HG03439 (cell line): ENCODE measurements at regions not wholly inside any gene's neighbourhood (a gene's known extent, or its start where the extent isn't known, plus 50 kb on each side); places are given as distances from the start of the nearest gene placed in this dataset.
"Not testable (repeated sequence)": the region's sequence is repeated elsewhere in the genome, so short reads cannot be mapped to it uniquely, and the experiment has no call there.

Experiments used
- ATAC-seq: cut with Tn5 transposase; IDR thresholded peaks from one replicate; pipeline ENCODE4 v1.9.1; 2021; ENCODE audit warnings: mild to moderate bottlenecking, moderate library complexity; ENCODE audit not compliant: unreplicated experiment

DNA sequence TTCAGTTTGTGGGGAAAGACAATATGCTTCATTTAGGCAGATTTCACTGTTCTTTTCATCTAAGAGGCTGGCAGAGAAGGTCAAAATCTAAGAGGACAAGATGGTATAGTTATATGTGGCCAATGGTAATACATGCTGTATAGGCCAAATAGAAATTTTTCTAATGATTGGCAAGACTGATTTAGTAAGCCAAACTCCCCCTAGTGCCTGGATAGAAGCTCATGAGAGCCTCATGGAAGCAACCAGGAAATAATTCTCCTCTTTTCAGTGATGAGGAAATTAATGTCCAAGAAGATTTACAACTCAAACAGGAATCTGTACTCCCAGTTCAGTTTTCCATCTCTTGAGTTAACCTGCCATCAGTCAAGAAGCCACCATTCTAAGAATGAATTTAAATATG, 253.6 kb upstream of the PHF14 start:
- no peak for ATAC-seq

DNA sequence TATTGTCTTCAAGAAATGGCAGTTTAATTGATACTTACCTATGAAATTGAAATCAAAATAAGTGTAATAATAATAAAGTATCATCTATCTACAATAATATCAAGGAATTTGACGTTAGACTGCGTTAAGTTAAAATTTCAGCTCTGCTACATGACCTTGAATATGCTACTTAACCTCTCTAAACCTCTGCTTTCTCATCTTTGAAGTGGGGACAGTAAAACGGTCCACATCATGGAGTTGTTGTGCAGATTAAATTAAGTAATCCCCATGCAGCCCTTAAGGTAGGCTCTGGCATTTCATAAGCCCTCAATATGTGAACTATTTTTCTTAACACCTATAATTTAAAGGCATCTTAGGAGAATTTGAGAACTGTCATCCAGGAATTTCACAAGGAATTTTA, 252.4 kb upstream of the PHF14 start:
- ATAC-seq: no peak

DNA sequence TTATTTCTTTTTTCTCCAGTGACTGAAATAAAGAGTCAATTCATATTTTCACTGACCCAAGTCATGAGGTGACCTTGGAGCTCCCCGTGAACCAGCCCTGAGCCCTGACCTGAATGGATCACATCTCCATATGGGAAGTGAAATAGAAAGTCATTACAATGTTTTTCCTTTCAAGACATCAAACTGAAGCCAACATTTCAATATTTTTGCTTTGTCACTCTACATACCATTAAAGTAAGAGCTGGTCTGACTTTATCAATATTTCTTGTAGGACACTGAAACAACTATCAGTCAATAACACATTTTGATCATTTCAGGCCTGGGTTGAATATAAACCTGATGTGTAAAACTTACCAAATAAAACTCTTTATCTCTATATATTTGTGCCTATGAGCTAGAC, 249.8 kb upstream of the PHF14 start:
- no peak for ATAC-seq

DNA sequence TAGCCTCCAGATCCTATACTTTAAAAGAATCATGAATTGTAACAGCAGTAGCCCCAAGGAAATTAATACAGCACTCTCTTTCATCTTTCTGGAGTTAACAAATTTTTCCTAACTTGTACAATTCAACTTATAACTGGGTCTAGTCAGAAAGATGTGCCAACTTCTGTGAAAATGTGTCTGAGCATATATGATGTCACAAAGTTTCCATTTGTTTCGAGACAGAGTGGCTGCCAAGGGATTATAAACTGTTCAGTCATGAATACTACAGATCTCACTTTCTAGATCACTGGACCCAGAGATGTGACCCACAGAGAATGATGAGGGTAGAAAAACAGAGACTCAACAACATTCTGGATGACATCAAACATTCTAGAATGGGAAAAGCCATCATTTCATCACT, 249.2 kb upstream of the PHF14 start:
- no peak for ATAC-seq

DNA sequence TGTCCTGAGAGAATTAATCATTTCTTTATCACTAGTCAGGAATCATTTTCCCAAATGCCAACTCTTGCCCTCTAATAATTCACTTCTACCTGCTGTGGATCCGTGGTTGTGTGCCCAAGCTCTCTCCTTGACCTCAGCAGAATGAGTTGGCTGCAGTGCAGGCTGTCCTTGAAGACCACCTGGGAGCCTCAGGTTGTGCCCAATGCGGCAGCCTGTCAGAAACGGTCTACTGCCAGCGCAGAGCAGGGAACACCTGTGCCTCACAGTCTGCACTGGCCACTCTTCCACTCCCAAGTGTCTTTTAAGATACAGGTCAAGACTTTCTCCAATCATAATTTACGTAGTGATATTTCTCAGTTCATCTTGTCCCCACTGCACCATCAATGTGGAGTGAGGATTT, 246.0 kb upstream of the PHF14 start:
- ATAC-seq: no peak

DNA sequence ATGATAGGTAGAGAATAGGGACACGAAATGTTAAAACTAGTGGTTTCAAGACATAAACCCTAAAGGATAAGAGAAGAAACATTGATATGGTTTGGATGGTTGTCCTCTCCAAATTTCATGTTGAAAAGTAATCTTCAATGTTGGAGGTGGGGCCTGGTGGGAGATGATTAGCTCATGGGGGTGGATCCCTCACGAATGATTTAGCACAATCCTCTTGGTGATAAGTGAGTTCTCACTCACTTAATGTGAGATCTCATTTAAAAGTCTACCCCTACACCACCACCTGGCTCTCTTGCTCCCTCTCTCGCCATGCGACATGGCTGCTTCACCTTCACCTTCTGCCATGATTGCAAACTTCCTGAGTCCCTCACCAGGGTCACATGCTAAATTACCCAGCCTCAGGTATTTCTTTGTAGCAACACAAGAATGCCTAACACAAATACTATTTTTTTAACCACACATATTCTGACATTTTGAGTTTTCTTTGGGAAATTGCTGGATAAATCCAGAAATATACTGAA, 242.4 kb upstream of the PHF14 start:
- ATAC-seq: no peak

DNA sequence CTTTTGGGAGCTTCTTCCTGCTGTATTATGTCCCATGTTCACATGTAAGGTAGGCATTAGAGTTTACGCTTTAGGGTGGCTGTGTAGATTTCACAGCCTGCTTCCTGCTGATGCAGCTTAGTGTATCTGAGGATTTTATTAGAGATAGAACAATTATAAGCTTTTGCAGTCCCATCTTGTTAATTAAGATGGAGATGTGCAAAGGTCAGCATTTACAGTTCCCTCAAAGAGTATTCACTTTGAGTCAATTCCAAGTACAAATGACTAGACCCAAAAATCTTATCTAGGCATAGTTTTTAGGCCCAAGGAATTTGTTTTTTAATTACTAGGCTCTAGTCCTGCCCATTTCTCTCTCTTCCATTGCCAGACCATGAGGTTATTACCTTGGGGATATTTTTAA, 239.9 kb upstream of the PHF14 start:
- no peak for ATAC-seq

DNA sequence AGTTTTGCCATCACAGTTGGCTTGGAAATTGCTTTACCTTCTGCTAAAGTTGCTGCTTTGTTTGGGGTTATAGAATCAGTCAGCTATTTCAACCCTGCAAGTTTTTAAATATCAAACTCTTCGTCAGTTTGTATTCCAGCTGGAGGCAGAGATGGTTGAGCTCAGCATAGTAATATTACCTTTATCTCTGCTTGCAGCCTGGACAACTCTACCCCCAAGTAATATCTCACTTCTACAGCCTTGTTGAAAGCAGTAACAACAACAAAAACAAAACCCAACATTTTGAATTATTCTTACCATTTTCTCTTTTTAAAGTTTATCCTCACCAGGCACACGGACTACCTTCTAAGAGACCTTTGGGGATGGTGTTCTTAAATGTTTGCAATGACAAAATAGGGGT, 239.1 kb upstream of the PHF14 start:
- no peak for ATAC-seq

DNA sequence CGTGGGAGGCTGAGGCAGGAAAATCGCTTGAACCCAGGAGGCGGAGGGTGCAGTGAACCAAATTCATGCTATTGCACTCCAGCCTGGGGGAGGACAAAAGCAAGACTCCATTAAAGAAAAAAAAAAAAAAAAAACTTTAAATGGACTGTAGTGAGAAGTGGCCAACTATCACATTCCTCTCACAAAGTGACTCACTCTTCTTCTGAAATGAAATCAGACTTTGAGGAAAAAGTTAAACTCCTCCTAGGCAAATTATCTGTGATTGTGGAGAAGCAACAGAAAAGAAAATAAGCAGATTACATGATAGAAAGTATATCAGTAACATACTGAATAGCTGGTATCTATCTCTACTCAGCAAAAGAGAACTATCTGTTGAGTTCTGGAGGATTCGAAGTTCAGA, 234.3 kb upstream of the PHF14 start:
- ATAC-seq: no peak

DNA sequence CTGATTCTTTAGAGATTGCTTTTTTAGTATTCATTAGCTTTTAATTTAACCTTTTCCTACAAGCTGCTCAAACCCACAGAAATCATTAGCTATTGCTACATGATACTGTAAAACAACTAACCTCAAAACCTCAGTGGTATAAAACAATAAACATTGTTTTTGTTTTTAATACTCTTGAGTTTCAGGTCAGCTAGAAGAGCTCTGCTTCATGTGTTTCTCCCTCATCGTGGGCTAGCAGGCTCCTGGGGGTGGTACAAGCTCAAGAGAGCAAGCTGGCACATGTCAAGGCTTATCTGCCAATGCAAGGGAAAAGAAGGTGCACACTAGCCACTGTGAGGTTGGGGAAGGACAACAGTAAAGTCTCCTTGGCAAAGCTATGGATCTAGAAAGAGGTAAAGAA, 232.9 kb upstream of the PHF14 start:
- ATAC-seq: no peak

DNA sequence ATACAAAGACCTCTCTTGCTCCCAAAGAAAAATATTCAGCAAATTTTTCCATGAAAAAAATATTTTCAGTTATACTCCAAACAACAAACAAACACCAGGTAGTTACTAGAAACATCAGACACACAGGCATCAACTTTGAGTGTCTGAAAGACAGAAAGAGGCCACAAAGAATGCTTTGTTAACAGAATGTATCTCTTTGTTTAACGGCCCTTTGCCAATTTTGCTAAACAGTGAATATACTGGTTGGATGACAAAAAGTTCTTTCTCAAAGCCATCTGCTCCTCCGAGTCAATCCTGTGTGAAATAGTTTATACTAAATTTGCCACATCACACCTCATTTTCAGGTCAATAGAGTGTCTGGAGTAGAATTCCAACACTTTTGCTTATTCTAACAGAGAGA, 216.7 kb upstream of the PHF14 start:
- no peak for ATAC-seq

DNA sequence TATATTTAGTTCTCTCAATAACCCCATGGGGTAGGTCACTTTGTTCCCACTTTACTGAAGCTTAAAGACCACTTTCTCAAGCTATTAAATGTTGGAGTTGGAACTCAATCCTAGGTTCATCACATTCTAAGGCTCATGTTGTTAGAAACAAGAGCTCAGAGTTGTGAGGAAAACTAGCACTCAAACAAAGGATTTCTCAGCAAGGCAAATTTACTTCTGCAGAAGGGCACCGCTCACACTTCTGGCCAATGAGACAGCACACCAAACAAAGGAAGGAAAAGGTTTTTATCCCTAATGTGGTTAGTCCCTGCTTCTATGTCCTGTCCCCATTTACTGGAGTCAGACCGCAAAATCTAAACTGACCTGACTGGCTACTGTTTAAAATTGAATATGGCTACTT, 214.6 kb upstream of the PHF14 start:
- ATAC-seq: no peak

DNA sequence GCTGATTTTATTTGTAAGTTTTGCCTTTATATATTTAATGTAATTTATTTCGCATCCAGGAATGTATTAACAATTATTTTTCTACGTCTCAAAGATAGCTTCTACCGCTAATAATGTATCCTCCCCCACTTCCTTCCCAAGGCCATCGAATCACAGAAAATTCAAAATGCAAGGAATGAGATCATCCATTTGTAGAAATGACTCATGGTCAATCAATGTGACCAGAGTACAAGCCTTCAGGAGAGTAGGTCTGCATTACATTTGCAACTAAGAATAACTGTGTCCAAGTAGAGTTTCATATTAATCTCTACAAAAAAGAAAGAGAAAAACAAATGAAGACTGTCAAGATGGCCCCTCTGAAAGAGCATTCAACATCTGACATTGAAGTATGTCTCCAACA, 205.9 kb upstream of the PHF14 start:
- no peak for ATAC-seq

DNA sequence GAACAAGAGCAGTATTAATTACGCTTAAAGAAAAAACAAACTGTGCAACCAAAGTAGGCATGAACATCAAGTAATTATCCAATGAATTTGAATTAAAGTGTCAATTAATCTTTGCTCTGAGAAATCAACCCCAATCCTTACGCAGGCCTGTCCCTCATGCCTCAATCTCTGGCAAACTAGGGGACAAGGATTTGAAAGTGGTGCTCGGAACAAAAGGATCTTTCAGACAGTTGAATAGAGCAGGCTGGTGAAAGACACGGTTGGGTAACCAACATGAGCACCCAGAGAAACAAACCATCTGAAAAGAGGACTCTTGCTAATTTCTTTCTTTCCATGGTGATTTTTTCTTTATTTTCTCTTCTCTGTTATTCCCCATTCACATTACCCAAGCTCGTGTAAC, 203.5 kb upstream of the PHF14 start:
- no peak for ATAC-seq

DNA sequence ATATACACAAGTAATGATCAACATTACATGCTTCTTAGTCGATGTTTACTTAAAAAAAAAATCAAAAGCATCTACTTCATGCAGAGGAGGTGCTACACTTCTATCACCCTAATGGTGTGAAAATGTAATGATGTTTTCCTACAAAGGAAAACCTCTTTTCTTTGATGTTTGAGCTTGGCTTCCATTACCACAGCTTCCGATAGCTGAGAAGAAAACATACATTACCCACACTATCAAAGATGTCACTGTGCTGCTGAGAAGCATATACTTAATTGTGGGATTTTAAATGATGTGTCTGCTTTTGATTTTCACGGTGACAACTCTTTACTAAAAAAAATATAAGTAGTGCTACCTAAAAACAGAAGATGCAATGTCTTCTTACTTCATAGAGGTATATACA, 200.2 kb upstream of the PHF14 start:
- no peak for ATAC-seq

DNA sequence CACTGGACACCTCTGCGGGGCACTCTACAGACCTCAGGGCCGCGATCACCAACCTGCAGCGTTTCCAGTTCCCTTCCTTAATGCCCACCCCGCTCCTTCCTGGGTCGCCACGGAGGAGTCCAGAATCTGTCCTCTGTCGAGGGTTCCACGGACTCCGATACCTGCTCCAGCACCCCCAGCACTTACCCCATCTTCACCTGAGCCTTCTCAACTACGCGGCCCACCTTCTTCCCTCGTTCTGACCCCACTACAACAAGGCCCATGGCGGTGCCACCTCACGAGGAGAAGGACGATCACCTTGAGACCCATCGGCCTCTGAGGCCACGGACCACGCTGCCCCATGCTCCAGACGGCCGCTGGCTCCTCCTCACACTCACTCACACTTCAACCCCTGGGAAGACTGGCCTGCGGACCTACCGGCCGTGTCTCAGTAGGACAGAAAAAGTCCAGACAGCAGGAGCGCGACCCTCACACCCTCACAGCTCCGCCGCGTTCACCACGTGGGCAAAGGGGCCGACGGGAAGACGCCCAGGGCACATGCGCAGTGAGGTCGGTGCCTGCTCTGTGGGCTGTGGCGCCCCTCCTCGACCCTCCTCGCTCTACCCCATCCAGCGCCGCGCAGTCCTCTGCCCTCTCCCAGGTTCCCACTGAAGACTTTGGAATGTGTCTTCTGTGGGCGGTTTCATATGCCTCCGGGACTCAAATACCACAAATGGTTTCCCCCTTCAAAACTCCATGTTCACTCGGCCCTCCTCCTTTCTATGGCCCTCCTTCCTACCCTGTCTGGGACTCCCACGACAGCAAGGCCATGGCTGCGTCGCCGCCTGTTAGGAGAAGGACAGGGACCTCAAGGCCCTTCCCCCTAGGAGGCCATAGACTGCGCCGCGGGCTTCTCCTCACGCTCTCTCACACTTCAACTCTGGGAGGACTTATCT, 193.9 kb upstream of the PHF14 start:
- ATAC-seq: no peak

DNA sequence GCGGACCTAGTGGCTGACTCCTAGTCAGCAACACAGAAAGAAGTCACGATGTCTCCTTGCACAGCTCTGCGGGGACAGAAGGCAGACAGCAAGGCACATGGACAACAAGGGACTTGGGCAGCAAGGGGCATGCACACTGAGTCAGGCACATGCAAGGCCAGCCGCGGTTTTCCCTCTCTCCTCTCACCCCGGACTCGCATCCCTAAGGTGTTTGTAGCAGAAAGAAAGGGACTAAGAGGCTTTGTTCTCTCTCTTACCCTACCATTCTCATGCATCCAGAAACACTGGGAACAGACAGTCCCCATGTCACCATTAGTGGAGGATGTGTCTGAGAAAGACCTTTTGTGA, 193.3 kb upstream of the PHF14 start:
- ATAC-seq: no peak

DNA sequence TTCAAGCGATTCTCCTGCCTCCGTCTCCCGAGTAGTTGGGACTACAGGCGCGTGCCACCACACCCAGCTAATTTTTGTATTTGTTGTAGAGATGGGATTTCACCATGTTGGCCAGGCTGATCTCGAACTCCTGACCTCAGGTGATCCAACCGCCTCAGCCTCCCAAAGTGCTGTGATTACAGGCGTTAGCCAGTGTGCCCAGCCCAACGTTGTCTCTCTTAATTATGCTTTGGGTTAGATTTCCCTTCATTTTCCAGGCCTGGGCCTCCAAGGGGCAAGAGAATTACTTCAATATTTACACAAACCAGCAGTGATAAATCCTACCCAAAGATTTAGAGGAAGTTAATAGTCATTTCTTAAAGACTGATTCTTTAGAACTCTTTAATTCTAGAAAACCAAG, 186.7 kb upstream of the PHF14 start:
- ATAC-seq: not testable (repeated sequence)

DNA sequence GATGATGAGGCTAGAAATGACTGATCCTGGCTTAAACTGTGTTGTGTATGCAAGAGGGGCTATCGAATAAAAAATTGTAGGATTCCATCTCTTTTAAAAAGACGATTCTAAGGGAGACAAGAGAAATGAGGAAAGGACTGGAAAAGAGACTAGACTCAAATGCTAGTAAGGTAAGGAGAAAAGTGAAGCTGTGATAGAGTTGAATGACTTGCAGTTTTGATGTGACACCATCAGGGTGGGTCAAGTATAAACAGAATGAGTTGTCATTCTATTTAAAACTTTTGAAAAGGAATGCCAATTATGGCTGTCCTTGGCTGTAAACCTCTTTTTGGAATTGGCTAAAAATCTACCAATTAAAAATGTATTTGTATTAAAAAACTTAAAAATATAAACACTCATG, 184.5 kb upstream of the PHF14 start:
- ATAC-seq: no peak

DNA sequence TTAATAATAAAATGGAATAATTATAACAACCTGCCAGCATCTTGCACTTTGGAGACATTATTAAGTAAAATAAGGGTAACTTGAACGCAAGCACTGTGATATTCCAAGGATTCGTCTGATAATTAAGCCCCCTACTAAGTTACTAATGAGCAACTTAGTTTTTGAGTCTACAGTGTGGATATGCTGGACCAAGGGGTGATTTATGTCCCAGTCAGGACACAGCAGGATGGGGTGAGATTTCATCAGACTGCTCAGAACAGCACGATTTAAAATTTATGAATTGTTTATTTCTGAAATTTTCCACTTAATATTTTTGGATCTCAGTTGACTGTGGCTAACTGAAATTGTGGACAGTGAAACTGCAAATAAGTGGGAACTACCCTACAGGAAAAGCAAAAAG, 182.8 kb upstream of the PHF14 start:
- ATAC-seq: no peak

DNA sequence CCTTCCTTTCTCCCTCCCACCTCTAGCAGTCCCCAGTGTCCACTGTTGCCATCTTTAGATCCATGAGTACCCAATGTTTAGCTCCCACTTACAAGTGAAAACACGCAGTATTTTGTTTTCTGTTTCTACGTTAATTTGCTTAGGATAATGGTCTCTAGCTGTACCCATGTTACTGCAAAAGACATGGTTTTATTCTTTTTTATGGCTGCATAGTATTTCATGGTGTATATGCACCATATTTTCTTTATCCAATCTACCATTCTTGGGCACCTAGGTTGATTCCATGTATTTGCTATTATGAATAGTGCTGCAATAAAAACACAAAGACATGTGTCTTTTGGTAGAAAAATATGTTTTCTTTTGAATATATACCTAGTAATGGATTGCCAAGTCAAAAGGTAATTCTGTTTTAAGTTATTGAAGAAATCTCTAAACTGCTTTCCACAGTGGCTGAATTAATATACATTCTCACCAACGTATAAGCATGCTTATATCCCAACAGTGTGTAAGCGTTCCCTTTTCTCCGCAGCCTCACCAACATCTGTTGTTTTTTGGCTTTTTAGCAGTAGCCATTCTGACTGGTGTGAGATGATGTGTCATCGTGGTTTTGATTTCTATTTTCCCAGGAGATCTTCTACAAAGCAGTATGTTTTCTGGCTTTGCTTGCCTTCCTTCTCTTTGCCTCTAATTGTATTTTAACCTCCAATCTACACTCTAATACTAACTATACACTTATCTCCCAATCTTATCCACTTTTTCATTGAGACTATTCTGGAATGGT, 179.5 kb upstream of the PHF14 start:
- no peak for ATAC-seq

DNA sequence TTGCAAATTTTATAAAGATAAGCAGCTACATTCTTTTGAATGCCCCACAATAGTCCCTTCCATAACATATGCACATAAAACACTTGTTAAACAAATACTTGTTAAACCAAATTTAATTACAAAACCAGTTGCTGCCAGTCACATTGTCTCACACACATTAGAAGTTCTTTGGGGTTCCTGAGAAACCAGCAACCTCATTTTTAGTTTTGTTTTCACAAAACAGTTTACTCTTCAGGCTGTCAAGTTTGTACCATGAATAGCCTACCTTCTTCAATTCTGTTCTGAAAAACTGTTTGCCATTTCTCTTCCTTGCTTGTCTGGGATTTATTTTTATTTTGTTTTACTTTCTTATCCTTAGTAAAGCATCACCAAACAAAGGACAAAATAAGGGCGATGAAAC, 176.5 kb upstream of the PHF14 start:
- ATAC-seq: no peak
